ENCODE measurements at regions not wholly inside any gene's neighbourhood (a gene's known extent, or its start where the extent isn't known, plus 50 kb on each side); places are given as distances from the start of the nearest gene placed in this dataset.

- TF ChIP-seq POLR2AphosphoS5 (IDR thresholded peaks at IDR 0.05; ENCODE audit: insufficient read depth in 1 of 2, low read depth in 1 of 2) (no peak), POLR2A (IDR thresholded peaks at IDR 0.05) (no peak), CTCF (IDR thresholded peaks at IDR 0.05) (no peak)
- no peaks in the 10 kb centered on the region for H3K27me3 ChIP-seq
- no peak overlapping the region for H3K4me3 ChIP-seq
- no peaks in the 10 kb centered on the region for H3K9me3 ChIP-seq
- H3K27ac ChIP-seq, result no peak overlapping the region
- intact Hi-C loops (cut with DNase I), result no loop called here
- H3K36me3 ChIP-seq, result no peaks in the 10 kb centered on the region
- DNase-seq (ENCODE audit: extremely low spot score in 2 of 2), result no peak
- no peaks in the 10 kb centered on the region for H3K4me1 ChIP-seq
Measured at GRCh38 chr12:91630083-91630482, 447.5 kb upstream of the DCN start.

DNA sequence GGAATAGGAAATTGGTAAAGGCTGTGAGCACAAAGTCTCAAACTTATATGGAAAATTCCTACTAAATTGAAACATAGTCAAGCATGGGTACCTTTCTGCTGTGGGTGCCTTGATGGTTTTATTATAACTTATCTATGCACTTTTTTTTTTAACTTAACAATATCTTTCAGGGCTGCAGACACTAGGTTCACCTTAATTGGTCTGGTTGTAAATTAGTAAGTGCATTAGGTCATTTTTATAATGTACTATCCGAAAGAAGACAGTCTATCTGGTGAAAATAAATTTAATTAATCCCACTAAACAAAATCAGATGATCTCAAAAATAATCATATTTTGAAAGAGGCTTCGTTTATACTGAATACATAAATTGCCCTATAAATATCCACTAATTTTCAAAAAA, 446.8 kb upstream of the DCN start:
- intact Hi-C loops (cut with DNase I), result no loop called here
- H3K27ac ChIP-seq, result no peak overlapping the region
- no peak overlapping the region for H3K4me3 ChIP-seq
- H3K27me3 ChIP-seq, result no peaks in the 10 kb centered on the region
- no peaks in the 10 kb centered on the region for H3K36me3 ChIP-seq
- H3K4me1 ChIP-seq, result no peaks in the 10 kb centered on the region
- no peaks in the 10 kb centered on the region for H3K9me3 ChIP-seq
- TF ChIP-seq POLR2A (IDR thresholded peaks at IDR 0.05) (no peak), CTCF (IDR thresholded peaks at IDR 0.05) (no peak), POLR2AphosphoS5 (IDR thresholded peaks at IDR 0.05; ENCODE audit: insufficient read depth in 1 of 2, low read depth in 1 of 2) (no peak)
- DNase-seq (ENCODE audit: extremely low spot score in 2 of 2), result no peak

DNA sequence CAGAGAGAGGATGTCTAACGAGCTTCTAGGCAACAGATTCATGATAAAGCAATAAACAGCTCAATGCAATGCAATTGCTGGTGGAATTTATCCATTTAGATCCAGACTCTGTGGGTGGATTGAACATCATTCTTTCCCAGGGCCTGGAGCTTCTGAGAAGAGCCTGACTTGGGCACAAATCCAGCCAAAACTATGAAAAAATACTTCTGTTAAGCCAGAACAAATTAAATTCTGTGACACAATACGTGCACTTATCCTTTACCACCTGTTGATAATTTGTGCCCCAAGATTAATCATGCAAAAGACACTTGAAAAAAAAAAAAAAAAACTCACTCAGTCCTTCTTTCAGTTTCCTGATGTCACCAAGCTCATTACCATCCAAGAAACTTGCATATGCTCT, 446.0 kb upstream of the DCN start:
- no peaks in the 10 kb centered on the region for H3K27me3 ChIP-seq
- intact Hi-C loops (cut with DNase I), result no loop called here
- no peak for DNase-seq (ENCODE audit: extremely low spot score in 2 of 2)
- no peak overlapping the region for H3K4me3 ChIP-seq
- no peak overlapping the region for H3K27ac ChIP-seq
- no peaks in the 10 kb centered on the region for H3K9me3 ChIP-seq
- TF ChIP-seq POLR2A (IDR thresholded peaks at IDR 0.05), result no peak
- TF ChIP-seq POLR2AphosphoS5 (IDR thresholded peaks at IDR 0.05; ENCODE audit: insufficient read depth in 1 of 2, low read depth in 1 of 2), result no peak
- TF ChIP-seq CTCF (IDR thresholded peaks at IDR 0.05), result no peak
- H3K36me3 ChIP-seq, result no peaks in the 10 kb centered on the region
- no peaks in the 10 kb centered on the region for H3K4me1 ChIP-seq

GRCh38 chr12:91627225-91627624, 444.6 kb upstream of the DCN start:
- intact Hi-C loops (cut with DNase I), result no loop called here
- H3K4me3 ChIP-seq, result no peak overlapping the region
- TF ChIP-seq CTCF (IDR thresholded peaks at IDR 0.05), result no peak
- no peak for TF ChIP-seq POLR2A (IDR thresholded peaks at IDR 0.05)
- no peak for TF ChIP-seq POLR2AphosphoS5 (IDR thresholded peaks at IDR 0.05; ENCODE audit: insufficient read depth in 1 of 2, low read depth in 1 of 2)

DNA sequence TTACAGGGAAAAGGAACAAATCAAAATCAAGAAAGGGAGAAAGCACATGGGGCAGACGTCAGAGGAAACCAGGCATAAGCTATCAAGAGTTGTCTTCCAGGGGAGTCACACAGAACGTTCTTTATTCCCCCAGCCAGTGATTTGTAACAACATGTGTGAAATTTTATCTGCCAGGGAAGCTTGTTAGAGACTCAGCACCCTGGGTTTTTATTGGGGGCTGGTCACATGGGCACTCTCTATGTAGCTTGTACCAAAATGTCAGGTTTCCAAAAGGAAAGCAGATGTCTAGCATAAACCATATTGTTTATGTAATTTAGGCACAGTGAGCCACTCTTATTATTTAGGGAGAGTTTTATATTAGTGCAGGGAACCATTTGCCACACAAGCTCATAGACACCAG, 440.4 kb upstream of the DCN start:
- intact Hi-C loops (cut with DNase I), result no loop called here
- no peaks in the 10 kb centered on the region for H3K36me3 ChIP-seq
- no peaks in the 10 kb centered on the region for H3K4me1 ChIP-seq
- H3K9me3 ChIP-seq, result no peaks in the 10 kb centered on the region
- H3K27ac ChIP-seq, result no peak overlapping the region
- TF ChIP-seq CTCF (IDR thresholded peaks at IDR 0.05) (no peak), POLR2A (IDR thresholded peaks at IDR 0.05) (no peak), POLR2AphosphoS5 (IDR thresholded peaks at IDR 0.05; ENCODE audit: insufficient read depth in 1 of 2, low read depth in 1 of 2) (no peak)
- DNase-seq (ENCODE audit: extremely low spot score in 2 of 2), result no peak
- H3K27me3 ChIP-seq, result no peaks in the 10 kb centered on the region
- H3K4me3 ChIP-seq, result no peak overlapping the region

More at GRCh38 chr12:91627225-91627624, 444.6 kb upstream of the DCN start:
- no peaks in the 10 kb centered on the region for H3K27me3 ChIP-seq
- no peak overlapping the region for H3K27ac ChIP-seq
- H3K4me1 ChIP-seq, result no peaks in the 10 kb centered on the region
- no peaks in the 10 kb centered on the region for H3K9me3 ChIP-seq
- DNase-seq (ENCODE audit: extremely low spot score in 2 of 2), result no peak
- H3K36me3 ChIP-seq, result no peaks in the 10 kb centered on the region
